ENCODE measurements at regions not wholly inside any gene's neighbourhood (a gene's known extent, or its start where the extent isn't known, plus 50 kb on each side); places are given as distances from the start of the nearest gene placed in this dataset.

DNA sequence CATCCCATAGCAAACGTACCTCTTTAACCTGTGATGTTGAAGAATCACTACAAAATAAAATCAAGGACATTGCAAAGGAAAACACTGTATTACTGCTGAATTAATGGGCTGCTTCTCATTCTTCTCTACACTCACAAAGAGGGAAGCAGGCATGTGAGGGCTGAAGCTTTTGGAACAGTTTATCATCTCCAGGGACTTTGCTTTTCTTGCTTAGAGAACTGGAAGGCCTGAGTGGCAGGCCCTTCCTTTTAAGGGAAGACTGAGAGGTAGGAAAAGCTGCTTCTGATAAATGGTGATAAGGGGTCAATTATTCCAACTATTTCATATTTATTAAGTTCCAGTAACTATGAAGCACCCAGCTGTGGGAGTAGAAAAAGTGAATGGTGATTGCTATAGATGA lies 649.6 kb downstream of the NTRK3 start:
- H3K4me3 ChIP-seq: no peak overlapping the region
- peaks cover 7 to 23% of the 10 kb centered on the region in 2 donors for H3K4me1 ChIP-seq
- H3K27ac ChIP-seq: peak overlapping the region in 1 of 2 donors; percentile 36
- no peaks in the 10 kb centered on the region for H3K27me3 ChIP-seq
- intact Hi-C loops (cut with DNase I): loop anchor here (5.0 kb wide), 1 partner anchor 130 kb away; no protein-coding TSS in a partner anchor
- no peak for DNase-seq (ENCODE audit: low spot score in 2 of 2)
- no peaks in the 10 kb centered on the region for H3K9me3 ChIP-seq
- H3K36me3 ChIP-seq: no peaks in the 10 kb centered on the region
- no peak for TF ChIP-seq CTCF (IDR thresholded peaks at IDR 0.05)

- H3K27ac ChIP-seq: no peak overlapping the region
- DNase-seq (ENCODE audit: low spot score in 2 of 2): no peak
- peaks cover under 1 to 9% of the 10 kb centered on the region in 2 donors for H3K4me1 ChIP-seq
- H3K36me3 ChIP-seq: no peaks in the 10 kb centered on the region
- no peaks in the 10 kb centered on the region for H3K27me3 ChIP-seq
- no peaks in the 10 kb centered on the region for H3K9me3 ChIP-seq
- H3K4me3 ChIP-seq: no peak overlapping the region
- peak in 2 of 3 experiments; percentile 22 to 24 for TF ChIP-seq CTCF (IDR thresholded peaks at IDR 0.05)
- intact Hi-C loops (cut with DNase I): loop anchor here (5.0 kb wide), 1 partner anchor 128 kb away; no protein-coding TSS in a partner anchor
Observed at GRCh38 chr15:87604857-87605446, 651.6 kb downstream of the NTRK3 start.

- no peak for DNase-seq (ENCODE audit: low spot score in 2 of 2)
- Histone ChIP-seq H3K36me3 (no peaks in the 10 kb centered on the region), H3K9me3 (no peaks in the 10 kb centered on the region), H3K27ac (no peak overlapping the region), H3K27me3 (no peaks in the 10 kb centered on the region), H3K4me3 (no peak overlapping the region), H3K4me1 (no peaks in the 10 kb centered on the region)
- TF ChIP-seq CTCF (IDR thresholded peaks at IDR 0.05): no peak
- intact Hi-C loops (cut with DNase I): no loop called here
Observed at GRCh38 chr15:87602371-87602770, 654.2 kb downstream of the NTRK3 start.

DNA sequence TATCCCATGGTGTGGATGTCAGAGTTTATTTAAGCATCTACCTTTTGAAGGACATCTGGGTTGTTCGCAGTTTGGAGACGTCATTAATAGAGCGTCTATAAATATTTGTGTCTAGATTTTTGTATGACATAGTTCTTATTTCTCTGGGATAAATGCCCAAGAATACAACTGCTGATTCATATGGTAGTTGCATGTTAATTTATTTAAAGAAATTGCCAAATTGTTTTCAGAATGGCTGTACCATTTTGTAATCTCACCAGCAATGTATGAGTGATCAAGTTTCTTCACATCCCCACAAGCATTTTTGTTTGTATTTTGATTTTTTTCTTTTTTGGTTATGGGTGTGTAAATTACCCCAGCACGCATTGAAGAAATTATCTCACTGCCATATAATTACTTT lies 656.9 kb downstream of the NTRK3 start:
- no peaks in the 10 kb centered on the region for H3K27me3 ChIP-seq
- H3K4me1 ChIP-seq: no peaks in the 10 kb centered on the region
- DNase-seq (ENCODE audit: low spot score in 2 of 2): no peak
- no peak for TF ChIP-seq CTCF (IDR thresholded peaks at IDR 0.05)
- intact Hi-C loops (cut with DNase I): no loop called here
- no peak overlapping the region for H3K27ac ChIP-seq
- no peak overlapping the region for H3K4me3 ChIP-seq
- H3K9me3 ChIP-seq: no peaks in the 10 kb centered on the region
- no peaks in the 10 kb centered on the region for H3K36me3 ChIP-seq

GRCh38 chr15:87597346-87598052 lies 659.0 kb downstream of the NTRK3 start:
- Histone ChIP-seq H3K27ac (no peak overlapping the region), H3K4me1 (no peaks in the 10 kb centered on the region), H3K9me3 (no peaks in the 10 kb centered on the region), H3K36me3 (no peaks in the 10 kb centered on the region), H3K4me3 (no peak overlapping the region), H3K27me3 (no peaks in the 10 kb centered on the region)
- intact Hi-C loops (cut with DNase I): no loop called here
- TF ChIP-seq CTCF (IDR thresholded peaks at IDR 0.05): no peak
- no peak for DNase-seq (ENCODE audit: low spot score in 2 of 2)

Measured in ascending aorta (tissue), 2 donors.